ENCODE measurements at regions not wholly inside any gene's neighbourhood (a gene's known extent, or its start where the extent isn't known, plus 50 kb on each side); places are given as distances from the start of the nearest gene placed in this dataset.
"Not testable (repeated sequence)": the region's sequence is repeated elsewhere in the genome, so short reads cannot be mapped to it uniquely, and the experiment has no call there.

DNA sequence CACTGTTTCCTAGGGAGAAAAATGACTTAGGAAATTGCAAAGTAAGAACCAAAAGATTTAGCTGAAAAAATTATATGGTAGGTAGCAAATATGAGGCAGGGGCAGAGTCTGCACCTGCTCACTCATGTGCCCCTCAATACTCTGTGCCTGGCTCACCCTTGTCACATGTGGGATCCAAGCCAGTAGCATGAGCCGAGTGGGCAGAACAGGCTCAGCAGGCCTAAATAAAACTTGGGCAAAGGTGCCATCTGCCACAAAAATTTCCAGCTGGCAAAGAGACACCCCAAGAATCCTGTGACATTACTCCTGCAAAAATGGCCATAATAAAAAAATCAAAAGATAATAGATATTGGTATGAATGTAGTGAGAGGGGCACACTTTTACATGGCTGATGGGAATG, 1321.2 kb downstream of the NCAM2 start:
- no peak for DNase-seq

- no peak for DNase-seq
Observed at GRCh38 chr21:22342889-22343288, 1344.7 kb downstream of the NCAM2 start.

GRCh38 chr21:22343303-22343702, 1345.1 kb downstream of the NCAM2 start:
- DNase-seq: no peak

GRCh38 chr21:22343721-22344120, 1345.5 kb downstream of the NCAM2 start:
- no peak for DNase-seq

DNA sequence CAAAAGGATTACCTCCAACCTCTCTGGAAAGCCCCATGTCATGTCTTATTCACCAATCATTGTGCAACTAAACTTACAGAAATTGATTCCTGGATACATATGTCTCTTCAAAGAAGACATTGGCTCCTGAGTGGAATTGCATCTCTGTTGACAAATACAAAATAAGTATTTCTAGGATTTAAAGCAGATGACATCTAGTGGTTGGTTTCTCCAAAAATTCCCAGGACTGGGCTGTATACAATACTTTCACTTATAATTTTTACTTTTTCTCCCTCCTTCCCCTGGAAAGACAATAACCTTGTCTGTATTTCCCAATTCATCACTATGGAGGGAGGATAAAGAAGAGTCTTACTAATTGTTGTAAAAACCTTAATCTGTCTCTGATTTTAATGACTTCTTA, 1347.4 kb downstream of the NCAM2 start:
- DNase-seq: no peak

DNA sequence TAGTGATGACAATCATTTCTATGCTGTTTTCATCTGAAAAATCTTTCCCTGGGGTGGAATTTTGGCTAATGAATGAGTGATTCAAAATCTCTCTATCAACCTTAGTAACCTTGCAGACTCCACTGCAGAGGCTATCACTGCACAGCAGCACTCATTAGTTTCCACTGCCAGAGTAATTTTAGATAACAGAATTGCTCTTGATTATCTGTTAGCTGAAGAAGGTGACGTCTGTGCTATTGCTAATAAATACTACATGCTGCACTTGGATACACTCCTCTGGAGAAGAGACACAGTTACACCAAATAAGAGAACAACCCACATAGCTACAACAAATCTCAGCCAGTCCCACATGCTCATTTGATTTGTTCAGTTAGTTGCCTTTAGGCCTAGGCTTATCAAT, 1348.4 kb downstream of the NCAM2 start:
- DNase-seq: no peak

DNA sequence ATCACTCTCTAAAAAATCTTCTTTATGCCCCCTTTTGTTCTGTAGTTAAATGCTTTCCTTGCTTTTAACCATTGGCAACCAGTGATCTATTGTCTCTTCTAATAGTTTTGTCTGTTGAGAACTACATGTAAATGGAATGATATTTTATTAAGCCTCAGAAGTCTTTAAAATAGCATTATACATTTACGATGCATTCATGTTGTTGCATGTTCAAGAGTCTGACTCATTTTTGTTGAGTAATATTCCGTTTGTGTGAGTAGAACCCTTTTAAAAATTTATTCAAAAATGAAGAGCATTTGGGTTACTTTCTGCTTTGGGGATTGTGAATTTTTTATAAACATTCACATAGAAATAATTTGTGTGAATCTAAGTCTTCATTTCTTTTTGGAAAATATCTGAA, 1352.9 kb downstream of the NCAM2 start:
- no peak for DNase-seq

- no peak for DNase-seq
Observed at GRCh38 chr21:22352088-22352487, 1353.9 kb downstream of the NCAM2 start.

DNA sequence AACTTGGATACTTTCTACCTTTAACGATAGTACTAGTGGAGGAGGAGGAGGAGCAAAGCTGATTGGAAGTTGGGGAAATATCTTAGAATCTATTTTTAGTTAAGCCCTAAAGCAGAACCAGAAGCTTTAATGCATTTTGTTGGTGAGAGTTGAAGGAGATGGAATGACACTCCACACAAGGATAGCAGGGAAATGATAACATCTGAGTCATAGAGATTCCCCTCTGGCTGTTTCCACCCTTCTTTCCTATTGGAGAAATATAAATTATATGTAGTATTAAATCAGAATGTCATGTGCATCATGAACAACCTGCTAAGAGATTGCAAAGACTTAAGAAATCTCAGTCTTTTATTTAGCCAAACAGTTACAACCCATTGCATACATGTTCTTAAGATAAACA, 1357.7 kb downstream of the NCAM2 start:
- DNase-seq: no peak

DNA sequence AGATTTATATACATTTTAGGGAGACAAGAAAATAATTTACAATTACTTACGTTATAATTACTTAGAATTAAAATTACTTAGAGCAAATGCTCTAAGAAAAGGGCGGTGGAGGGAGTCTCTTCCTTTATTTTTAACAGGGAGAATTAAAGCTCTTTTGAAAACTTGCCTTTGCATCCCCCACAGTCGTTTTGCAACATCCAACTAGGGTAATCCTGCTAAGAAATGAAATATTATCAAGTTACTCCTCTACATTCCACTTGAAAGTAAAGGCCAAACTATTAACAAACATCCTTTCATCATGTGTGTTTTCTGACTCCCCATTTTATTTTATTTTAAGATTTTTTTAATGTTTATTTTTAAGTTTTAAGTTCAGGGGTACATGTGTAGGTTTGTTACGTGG, 1358.5 kb downstream of the NCAM2 start:
- no peak for DNase-seq

- not testable (repeated sequence) for DNase-seq
Observed at GRCh38 chr21:22359599-22359998, 1361.4 kb downstream of the NCAM2 start.

- no peak for DNase-seq
Observed at GRCh38 chr21:22363504-22363903, 1365.3 kb downstream of the NCAM2 start.

DNA sequence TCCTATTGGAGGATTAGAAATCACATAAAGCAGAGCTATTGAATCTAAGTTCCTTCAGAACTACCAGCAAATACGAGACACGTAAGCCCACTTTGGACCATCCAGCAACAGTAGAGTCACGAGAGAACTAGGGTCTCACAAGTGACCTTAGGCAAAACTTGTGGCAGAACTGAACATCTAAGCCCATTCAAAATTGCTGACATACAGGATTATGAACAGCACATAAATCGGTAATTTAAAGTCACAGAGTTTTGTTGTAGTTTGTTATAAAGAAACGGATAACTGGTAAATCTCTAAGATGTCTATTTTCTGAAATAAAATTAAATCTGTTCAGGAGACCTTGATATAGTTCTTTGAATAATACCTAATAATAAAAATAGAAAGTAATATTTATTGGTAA, 1366.0 kb downstream of the NCAM2 start:
- no peak for DNase-seq

DNA sequence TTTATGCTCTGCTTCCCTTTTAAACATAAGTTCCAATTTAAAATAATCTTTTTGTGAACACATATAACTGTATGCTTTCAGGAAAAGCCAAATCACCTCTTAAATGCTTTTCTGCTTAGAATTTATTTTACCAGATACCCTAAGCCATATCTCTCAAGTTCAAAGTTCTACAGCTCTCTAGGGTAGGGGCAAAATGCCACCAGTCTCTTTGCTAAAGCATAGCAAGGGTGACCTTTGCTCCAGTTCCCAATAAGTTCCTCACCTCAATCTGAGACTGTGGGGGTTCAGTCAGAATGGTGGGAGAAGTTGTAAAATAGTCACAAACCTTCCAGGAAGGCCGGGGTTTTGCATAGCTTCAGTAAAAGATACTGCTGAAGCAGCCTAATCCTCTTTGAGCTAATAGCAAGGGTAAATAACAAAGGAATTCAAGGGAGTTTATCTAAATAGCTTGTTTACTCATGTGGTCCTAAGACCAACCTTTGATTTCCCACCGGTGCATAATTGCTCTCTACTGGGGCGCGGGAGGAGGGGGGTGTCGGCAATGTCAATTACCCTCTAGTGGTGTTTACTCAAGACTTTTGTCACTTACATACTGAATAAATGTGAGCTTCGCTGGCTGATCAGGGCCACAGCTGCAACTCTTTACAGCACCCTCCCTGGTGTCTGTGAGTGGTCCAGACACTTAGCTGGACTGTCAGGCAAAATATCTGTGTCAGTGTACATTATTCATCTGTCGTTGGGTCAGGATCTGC, 1376.2 kb downstream of the NCAM2 start:
- no peak for DNase-seq

DNA sequence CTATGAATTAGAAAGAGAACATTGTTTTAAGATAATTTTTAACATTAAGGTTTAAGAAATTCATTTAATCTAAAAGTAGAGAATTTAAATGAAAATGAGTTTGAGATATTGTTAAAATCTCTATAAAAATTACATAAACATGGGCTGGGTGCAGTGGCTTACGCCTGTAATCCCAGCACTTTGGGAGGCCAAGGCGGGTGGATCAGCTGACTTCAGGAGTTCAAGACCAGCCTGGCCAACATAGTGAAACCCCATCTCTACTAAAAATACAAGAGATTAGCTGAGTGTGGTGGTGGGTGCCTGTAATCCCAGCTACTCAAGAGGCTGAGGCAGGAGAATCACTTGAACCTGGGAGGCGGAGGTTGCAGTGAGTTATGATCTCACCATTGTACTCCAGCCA, 1379.6 kb downstream of the NCAM2 start:
- not testable (repeated sequence) for DNase-seq

DNA sequence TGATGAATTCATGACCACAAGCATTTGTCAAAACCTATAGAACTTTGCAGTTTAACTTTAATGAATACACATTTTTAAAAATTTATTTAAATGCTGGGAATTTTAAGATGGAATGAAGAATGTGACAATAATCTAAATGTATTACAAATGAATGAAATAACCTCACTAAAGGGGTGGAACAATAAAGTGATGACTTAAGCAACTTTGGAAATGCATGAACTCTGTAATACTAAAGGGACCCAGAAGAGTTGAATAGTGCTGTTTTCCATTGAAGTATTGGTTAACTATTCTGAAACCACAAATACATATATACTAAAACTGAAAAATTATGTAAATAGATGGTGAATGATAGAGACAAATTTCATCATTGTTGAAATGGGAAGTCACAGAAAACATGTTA, 1395.1 kb downstream of the NCAM2 start:
- DNase-seq: no peak

GRCh38 chr21:22395965-22396364, 1397.8 kb downstream of the NCAM2 start:
- DNase-seq: no peak

GRCh38 chr21:22399681-22400514, 1401.7 kb downstream of the NCAM2 start:
- no peak for DNase-seq

- DNase-seq: no peak
Observed at GRCh38 chr21:22409571-22409970, 1411.4 kb downstream of the NCAM2 start.

- DNase-seq: no peak
Observed at GRCh38 chr21:22416555-22416954, 1418.3 kb downstream of the NCAM2 start.

GRCh38 chr21:22421416-22422180, 1423.4 kb downstream of the NCAM2 start:
- DNase-seq: no peak

DNA sequence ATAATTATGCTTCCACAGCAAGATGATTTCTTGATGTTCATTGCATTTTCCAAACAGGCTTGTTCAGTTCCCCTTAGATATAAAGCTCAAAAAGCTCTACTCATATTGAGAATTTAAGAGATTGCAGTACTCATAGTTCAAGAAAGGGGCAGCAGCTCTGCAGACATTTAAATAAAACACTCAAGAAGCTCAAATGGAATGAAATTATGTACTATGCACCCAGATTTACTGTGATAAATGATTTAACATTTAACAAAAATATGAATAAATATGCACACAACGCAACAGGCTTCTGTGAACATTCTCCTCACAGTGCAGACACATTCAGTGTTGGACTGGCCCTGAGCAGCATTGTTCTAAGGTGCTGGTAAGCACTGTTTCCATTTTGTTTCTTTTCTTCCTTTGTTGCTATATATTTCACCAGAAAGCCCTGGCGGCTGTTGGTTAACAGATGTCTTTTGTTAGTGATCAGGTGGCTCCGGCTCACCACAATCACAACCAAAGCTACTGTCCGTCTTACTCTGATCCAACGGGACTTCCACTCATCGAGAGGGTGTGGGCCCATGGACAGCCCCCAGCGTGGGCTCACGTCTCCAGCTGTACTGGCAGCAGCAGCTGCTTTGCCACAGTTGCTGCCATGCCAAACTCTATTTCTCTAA, 1440.3 kb downstream of the NCAM2 start:
- DNase-seq: no peak

GRCh38 chr21:22444990-22445389, 1446.8 kb downstream of the NCAM2 start:
- no peak for DNase-seq
